Neural progenitor cell (in vitro differentiated cells): ENCODE measurements at regions not wholly inside any gene's neighbourhood (a gene's known extent, or its start where the extent isn't known, plus 50 kb on each side); places are given as distances from the start of the nearest gene placed in this dataset.

Experiments used
- DNase-seq: peaks from one replicate; pipeline ENCODE4 v3.0.0-alpha.2; 2016; ENCODE audit warnings: low spot score
- H2AFZ ChIP-seq: fragments of 200-600 bp; sonication (generic); replicated peaks from 2 replicates; pipeline ENCODE4 v1.6.1; 2016; ENCODE audit warnings: antibody characterized with exemption
- H3F3A ChIP-seq: fragments of 200-600 bp; sonication (generic); 2 replicates; pipeline ENCODE4 v1.6.1; 2016; ENCODE audit warnings: antibody characterized with exemption, low read depth
- H3K27ac ChIP-seq: fragments of 200-600 bp; sonication (generic); 2 replicates; pipeline ENCODE4 v1.5.1; 2016; ENCODE audit warnings: mild to moderate bottlenecking
- H3K27me3 ChIP-seq: fragments of 200-600 bp; sonication (generic); 2 replicates; pipeline ENCODE4 v1.6.1; 2016; ENCODE audit warnings: mild to moderate bottlenecking, moderate library complexity
- H3K36me3 ChIP-seq: fragments of 200-600 bp; sonication (generic); 2 replicates; pipeline ENCODE4 v1.5.1; 2016
- H3K4me1 ChIP-seq: fragments of 200-600 bp; sonication (generic); 2 replicates; pipeline ENCODE4 v1.6.1; 2016; ENCODE audit warnings: mixed run types
- H3K4me2 ChIP-seq: fragments of 200-600 bp; sonication (generic); 2 replicates; pipeline ENCODE4 v1.6.1; 2016
- H3K4me3 ChIP-seq: fragments of 200-600 bp; sonication (generic); 2 replicates; pipeline ENCODE4 v1.5.1; 2016
- H3K79me2 ChIP-seq: fragments of 200-600 bp; sonication (generic); 2 replicates; pipeline ENCODE4 v1.6.1; 2016; ENCODE audit warnings: low read depth
- H3K9ac ChIP-seq: fragments of 200-600 bp; sonication (generic); 2 replicates; pipeline ENCODE4 v1.6.1; 2016
- H3K9me3 ChIP-seq: fragments of 200-600 bp; sonication (generic); 2 replicates; pipeline ENCODE4 v1.5.1; 2016; ENCODE audit warnings: low read depth
- H4K20me1 ChIP-seq: fragments of 200-600 bp; sonication (generic); 2 replicates; pipeline ENCODE4 v1.6.1; 2016; ENCODE audit warnings: low read depth
- H3K27ac Mint-ChIP-seq: 3 replicates; pipeline ENCODE4 v1.8.0; 2021; ENCODE audit warnings: mixed read lengths
- H3K27me3 Mint-ChIP-seq: 2 replicates; pipeline ENCODE4 v1.8.0; 2022; ENCODE audit warnings: low read depth, mild to moderate bottlenecking, inconsistent platforms, moderate library complexity, mixed read lengths; ENCODE audit not compliant: insufficient read depth
- H3K36me3 Mint-ChIP-seq: 3 replicates; pipeline ENCODE4 v1.8.0; 2021; ENCODE audit warnings: mixed read lengths
- H3K4me1 Mint-ChIP-seq: 3 replicates; pipeline ENCODE4 v1.8.0; 2021; ENCODE audit warnings: mixed read lengths
- H3K4me3 Mint-ChIP-seq: 3 replicates; pipeline ENCODE4 v1.8.0; 2021; ENCODE audit warnings: mild to moderate bottlenecking, moderate library complexity, mixed read lengths
- H3K9me3 Mint-ChIP-seq: 3 replicates; pipeline ENCODE4 v1.8.0; 2020; ENCODE audit warnings: mixed read lengths
- EZH2 ChIP-seq: fragments of 200-600 bp; sonication (generic); IDR thresholded peaks from 2 replicates; pipeline ENCODE4 v1.6.1; 2017; ENCODE audit warnings: antibody characterized with exemption, mild to moderate bottlenecking, moderate library complexity
- EZH2phosphoT487 ChIP-seq: fragments of 200-600 bp; sonication (generic); IDR thresholded peaks from 2 replicates; pipeline ENCODE4 v1.6.1; 2017; ENCODE audit warnings: antibody characterized with exemption
- TF ChIP-seq, protein P1 (sequence below): fragments of 200-600 bp; sonication (generic); IDR thresholded peaks from 2 replicates; pipeline ENCODE4 v1.5.1; 2017; ENCODE audit warnings: antibody characterized with exemption, mild to moderate bottlenecking

DNA sequence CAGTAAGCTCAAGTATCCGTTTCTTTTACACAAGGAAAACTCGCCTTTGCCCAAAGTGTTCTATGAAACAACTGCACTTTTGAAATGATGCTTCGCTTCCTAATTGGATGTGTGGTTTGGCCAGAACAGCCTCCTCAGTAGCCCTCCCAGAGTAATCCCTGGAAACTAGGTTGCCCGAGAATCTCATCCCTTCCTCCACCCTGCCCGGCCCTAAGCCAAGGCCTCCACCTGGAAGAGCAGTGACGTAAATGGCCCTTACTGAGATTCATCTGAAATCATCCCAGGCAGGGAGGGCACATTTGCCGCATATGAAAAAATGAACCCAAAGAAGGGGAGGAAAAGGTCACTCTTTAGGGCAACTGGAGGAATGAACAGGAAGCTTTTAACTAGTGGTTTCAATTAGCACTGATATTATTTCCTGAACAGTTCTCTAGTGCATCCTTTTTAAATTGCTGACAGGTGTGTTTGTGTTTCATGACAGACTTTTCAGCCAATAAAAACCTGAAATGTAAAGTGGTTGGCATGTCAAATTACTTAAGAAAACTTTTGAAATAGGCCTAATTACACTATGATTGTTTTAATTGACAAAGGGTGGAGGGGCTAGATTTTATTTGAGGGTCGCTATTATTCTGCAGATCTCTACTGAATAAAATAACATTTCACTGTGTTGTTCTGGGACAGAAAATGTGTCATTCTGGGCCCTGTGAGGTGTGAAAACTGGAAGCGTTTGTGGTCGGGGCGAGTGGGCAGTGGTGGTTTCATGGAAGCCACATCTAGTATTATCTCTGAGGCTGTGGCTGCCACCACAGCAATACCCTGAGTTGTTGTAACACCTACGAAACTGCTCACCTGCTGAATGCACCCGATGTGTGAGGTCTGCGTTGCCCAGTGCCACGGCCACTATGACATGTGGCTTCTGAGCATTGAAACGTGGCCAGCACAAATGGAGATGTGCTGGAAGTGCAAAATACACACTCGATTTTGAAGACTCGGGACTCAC is 112.1 kb downstream of the ZIC5 start:
- H3K79me2 ChIP-seq: no peaks in the 10 kb centered on the region
- no peaks in the 10 kb centered on the region for H4K20me1 ChIP-seq
- no peak overlapping the region for H3K4me3 ChIP-seq
- TF ChIP-seq EZH2 (no peak), EZH2phosphoT487 (no peak)
- TF ChIP-seq, protein P1, sequence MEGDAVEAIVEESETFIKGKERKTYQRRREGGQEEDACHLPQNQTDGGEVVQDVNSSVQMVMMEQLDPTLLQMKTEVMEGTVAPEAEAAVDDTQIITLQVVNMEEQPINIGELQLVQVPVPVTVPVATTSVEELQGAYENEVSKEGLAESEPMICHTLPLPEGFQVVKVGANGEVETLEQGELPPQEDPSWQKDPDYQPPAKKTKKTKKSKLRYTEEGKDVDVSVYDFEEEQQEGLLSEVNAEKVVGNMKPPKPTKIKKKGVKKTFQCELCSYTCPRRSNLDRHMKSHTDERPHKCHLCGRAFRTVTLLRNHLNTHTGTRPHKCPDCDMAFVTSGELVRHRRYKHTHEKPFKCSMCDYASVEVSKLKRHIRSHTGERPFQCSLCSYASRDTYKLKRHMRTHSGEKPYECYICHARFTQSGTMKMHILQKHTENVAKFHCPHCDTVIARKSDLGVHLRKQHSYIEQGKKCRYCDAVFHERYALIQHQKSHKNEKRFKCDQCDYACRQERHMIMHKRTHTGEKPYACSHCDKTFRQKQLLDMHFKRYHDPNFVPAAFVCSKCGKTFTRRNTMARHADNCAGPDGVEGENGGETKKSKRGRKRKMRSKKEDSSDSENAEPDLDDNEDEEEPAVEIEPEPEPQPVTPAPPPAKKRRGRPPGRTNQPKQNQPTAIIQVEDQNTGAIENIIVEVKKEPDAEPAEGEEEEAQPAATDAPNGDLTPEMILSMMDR: no peak
- peaks cover 81% of the 10 kb centered on the region for H3K4me1 ChIP-seq
- peaks cover 75% of the 10 kb centered on the region for H3F3A ChIP-seq
- peaks cover 9% of the 10 kb centered on the region for H3K36me3 Mint-ChIP-seq
- peak overlapping the region; percentile 85 for H3K27ac ChIP-seq
- H3K27me3 Mint-ChIP-seq: peaks cover 2% of the 10 kb centered on the region
- no peaks in the 10 kb centered on the region for H3K27me3 ChIP-seq
- peaks cover 88% of the 10 kb centered on the region for H3K4me1 Mint-ChIP-seq
- no peak overlapping the region for H2AFZ ChIP-seq
- DNase-seq: peak; percentile 15
- no peaks in the 10 kb centered on the region for H3K9me3 ChIP-seq
- no peaks in the 10 kb centered on the region for H3K36me3 ChIP-seq
- peak overlapping the region; percentile 98 for H3K27ac Mint-ChIP-seq
- H3K4me2 ChIP-seq: peak overlapping the region; percentile 74
- H3K9me3 Mint-ChIP-seq: no peaks in the 10 kb centered on the region
- H3K9ac ChIP-seq: no peak overlapping the region
- H3K4me3 Mint-ChIP-seq: no peak overlapping the region

DNA sequence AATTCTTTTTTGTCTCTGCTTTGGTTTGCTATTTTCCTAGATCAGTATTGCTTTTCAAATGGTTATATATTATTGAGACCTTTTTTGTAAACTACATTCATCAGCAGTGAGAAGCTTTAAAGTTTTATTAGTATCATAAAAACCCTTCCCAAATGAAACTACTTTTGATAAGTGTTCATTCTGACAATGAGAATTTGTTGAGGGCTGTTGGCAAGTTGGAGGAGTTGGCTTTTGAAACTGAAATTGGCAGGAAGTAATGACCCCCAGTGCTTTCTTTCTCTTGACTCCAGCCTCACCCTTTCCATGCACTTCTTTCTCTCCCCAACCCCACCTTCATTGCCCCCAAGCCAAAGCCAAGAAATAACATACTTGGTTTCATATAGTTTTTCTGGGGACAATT is 113.8 kb downstream of the ZIC5 start:
- H3K4me3 Mint-ChIP-seq: peak overlapping the region; percentile 2
- Histone ChIP-seq H3K4me2 (peak overlapping the region; percentile 35), H3K27ac (no peak overlapping the region), H3K79me2 (no peaks in the 10 kb centered on the region), H3K4me3 (no peak overlapping the region), H3K9me3 (no peaks in the 10 kb centered on the region), H3K4me1 (peaks cover 74% of the 10 kb centered on the region), H3K9ac (no peak overlapping the region), H4K20me1 (no peaks in the 10 kb centered on the region), H3K36me3 (no peaks in the 10 kb centered on the region), H2AFZ (no peak overlapping the region), H3K27me3 (no peaks in the 10 kb centered on the region), H3F3A (peaks cover 65% of the 10 kb centered on the region)
- peaks cover 16% of the 10 kb centered on the region for H3K36me3 Mint-ChIP-seq
- H3K9me3 Mint-ChIP-seq: no peaks in the 10 kb centered on the region
- peaks cover 78% of the 10 kb centered on the region for H3K4me1 Mint-ChIP-seq
- TF ChIP-seq EZH2phosphoT487 (no peak), EZH2 (no peak)
- TF ChIP-seq, protein P1: no peak
- peak overlapping the region; percentile 29 for H3K27ac Mint-ChIP-seq
- H3K27me3 Mint-ChIP-seq: peaks cover 2% of the 10 kb centered on the region
- DNase-seq: no peak

DNA sequence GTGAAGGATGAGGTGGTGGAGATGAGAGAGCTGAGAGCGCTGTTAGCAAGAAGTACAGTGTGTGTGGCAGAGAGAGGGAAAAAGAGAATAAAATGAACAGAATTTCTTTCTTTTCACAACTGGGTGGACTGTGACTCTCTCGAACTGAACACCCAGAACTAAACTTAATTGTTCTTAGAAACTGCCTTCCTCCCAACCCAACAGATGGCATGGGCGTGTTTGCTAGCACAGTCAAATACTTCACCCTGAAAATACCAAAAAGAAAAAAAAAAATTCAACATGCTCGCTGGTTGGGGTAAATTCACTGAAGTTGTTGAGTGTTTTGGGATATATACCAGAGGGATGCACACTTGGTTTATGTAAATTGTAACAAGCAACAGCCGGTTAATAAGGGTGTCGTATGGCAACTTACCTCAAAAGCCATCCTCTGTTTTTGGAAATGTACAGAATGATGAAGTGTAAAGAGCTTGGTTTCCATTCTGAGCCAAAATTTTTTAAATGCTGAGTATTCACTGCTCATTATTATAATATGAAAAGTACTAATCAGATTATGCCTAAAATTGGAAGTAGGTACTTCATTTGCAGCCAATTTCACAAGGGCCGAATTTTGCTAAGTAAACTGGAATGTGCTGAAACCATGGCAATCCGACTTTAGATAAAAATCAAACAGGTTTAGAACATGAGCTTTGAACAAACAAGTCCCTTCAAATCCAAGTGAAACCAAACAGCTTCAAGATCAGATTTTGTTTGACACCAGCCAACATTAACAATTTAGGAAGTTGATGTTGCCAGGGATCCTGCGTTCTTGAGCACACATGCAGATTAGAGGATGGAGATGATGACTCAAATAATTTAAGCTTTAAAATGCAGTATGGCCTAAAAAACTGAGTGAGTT is 115.8 kb downstream of the ZIC5 start:
- DNase-seq: no peak
- peaks cover 2% of the 10 kb centered on the region for H3K27me3 Mint-ChIP-seq

More for the DNA sequence above, 115.8 kb downstream of the ZIC5 start:
- no peaks in the 10 kb centered on the region for H3K79me2 ChIP-seq
- peaks cover 60% of the 10 kb centered on the region for H3K4me1 Mint-ChIP-seq
- H3K9me3 Mint-ChIP-seq: peaks cover 1% of the 10 kb centered on the region
- no peak for TF ChIP-seq EZH2
- no peak for TF ChIP-seq EZH2phosphoT487
- TF ChIP-seq, protein P1: no peak
- peak overlapping the region; percentile 19 for H3K4me2 ChIP-seq
- H3F3A ChIP-seq: peaks cover 45% of the 10 kb centered on the region
- peak overlapping the region; percentile 34 for H3K27ac Mint-ChIP-seq
- no peak overlapping the region for H2AFZ ChIP-seq
- H4K20me1 ChIP-seq: no peaks in the 10 kb centered on the region
- H3K36me3 Mint-ChIP-seq: peaks cover 28% of the 10 kb centered on the region
- no peak overlapping the region for H3K4me3 Mint-ChIP-seq
- H3K4me1 ChIP-seq: peaks cover 55% of the 10 kb centered on the region
- no peaks in the 10 kb centered on the region for H3K27me3 ChIP-seq
- no peak overlapping the region for H3K27ac ChIP-seq
- H3K9me3 ChIP-seq: no peaks in the 10 kb centered on the region
- H3K4me3 ChIP-seq: no peak overlapping the region
- H3K36me3 ChIP-seq: no peaks in the 10 kb centered on the region
- no peak overlapping the region for H3K9ac ChIP-seq
